Neural crest cell (in vitro differentiated cells): ENCODE measurements at regions not wholly inside any gene's neighbourhood (a gene's known extent, or its start where the extent isn't known, plus 50 kb on each side); places are given as distances from the start of the nearest gene placed in this dataset.

Source experiments
- DNase-seq: peaks from one replicate; pipeline ENCODE4 v3.0.0; 2021; ENCODE audit warnings: low read depth, mixed read lengths, low spot score
- H3K27ac Mint-ChIP-seq: one replicate; pipeline ENCODE4 v1.8.0; 2021; ENCODE audit warnings: mild to moderate bottlenecking, mixed read lengths; ENCODE audit not compliant: unreplicated experiment
- H3K27me3 Mint-ChIP-seq: 2 replicates; pipeline ENCODE4 v1.8.0; 2021; ENCODE audit warnings: low read depth, mild to moderate bottlenecking, mixed read lengths
- H3K36me3 Mint-ChIP-seq: 2 replicates; pipeline ENCODE4 v1.8.0; 2021; ENCODE audit warnings: low read depth, mild to moderate bottlenecking, mixed read lengths
- H3K4me1 Mint-ChIP-seq: 2 replicates; pipeline ENCODE4 v1.8.0; 2021; ENCODE audit warnings: mixed read lengths
- H3K4me3 Mint-ChIP-seq: one replicate; pipeline ENCODE4 v1.8.0; 2021; ENCODE audit warnings: mild to moderate bottlenecking, mixed read lengths
- H3K9me3 Mint-ChIP-seq: 2 replicates; pipeline ENCODE4 v1.8.0; 2021; ENCODE audit warnings: mixed read lengths
- TF ChIP-seq, protein P1 (sequence below): fragments of 200-600 bp; sonication (generic); conservative IDR thresholded peaks from 2 replicates; pipeline ENCODE4 v1.5.0; 2021; ENCODE audit warnings: antibody characterized with exemption, mild to moderate bottlenecking

DNA sequence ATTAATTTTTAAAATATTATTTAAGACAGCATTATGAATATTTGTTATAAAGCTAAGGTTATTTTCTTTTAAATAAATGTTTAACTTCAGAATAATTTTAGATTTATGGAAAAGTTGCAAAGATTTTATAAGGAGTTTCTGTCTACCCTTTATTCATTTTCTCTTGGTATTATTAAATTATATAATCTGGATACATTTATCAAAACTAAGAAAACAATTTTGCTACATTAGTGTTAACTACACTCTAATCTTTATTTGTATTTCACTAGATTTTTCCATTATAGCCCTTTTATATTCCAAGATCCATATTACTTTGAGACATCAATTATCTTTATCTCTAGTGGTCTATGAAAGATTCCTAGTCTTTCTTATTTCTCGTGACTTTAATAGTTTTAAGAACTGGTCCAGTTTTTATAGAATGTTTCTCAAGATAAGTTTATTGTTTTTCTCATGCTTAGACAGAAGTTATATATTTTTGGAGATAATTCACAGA lies 1243.7 kb upstream of the PCDH9 start:
- no peaks in the 10 kb centered on the region for H3K4me1 Mint-ChIP-seq
- no peak overlapping the region for H3K27ac Mint-ChIP-seq
- no peak for DNase-seq
- H3K36me3 Mint-ChIP-seq, result no peaks in the 10 kb centered on the region
- no peak overlapping the region for H3K4me3 Mint-ChIP-seq
- H3K9me3 Mint-ChIP-seq, result no peaks in the 10 kb centered on the region
- H3K27me3 Mint-ChIP-seq, result no peaks in the 10 kb centered on the region
- TF ChIP-seq, protein P1, sequence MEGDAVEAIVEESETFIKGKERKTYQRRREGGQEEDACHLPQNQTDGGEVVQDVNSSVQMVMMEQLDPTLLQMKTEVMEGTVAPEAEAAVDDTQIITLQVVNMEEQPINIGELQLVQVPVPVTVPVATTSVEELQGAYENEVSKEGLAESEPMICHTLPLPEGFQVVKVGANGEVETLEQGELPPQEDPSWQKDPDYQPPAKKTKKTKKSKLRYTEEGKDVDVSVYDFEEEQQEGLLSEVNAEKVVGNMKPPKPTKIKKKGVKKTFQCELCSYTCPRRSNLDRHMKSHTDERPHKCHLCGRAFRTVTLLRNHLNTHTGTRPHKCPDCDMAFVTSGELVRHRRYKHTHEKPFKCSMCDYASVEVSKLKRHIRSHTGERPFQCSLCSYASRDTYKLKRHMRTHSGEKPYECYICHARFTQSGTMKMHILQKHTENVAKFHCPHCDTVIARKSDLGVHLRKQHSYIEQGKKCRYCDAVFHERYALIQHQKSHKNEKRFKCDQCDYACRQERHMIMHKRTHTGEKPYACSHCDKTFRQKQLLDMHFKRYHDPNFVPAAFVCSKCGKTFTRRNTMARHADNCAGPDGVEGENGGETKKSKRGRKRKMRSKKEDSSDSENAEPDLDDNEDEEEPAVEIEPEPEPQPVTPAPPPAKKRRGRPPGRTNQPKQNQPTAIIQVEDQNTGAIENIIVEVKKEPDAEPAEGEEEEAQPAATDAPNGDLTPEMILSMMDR, result no peak

GRCh38 chr13:68467160-68467559 lies 1237.0 kb upstream of the PCDH9 start:
- H3K9me3 Mint-ChIP-seq, result peaks cover 3% of the 10 kb centered on the region
- H3K4me3 Mint-ChIP-seq, result no peak overlapping the region
- no peak for DNase-seq
- H3K27ac Mint-ChIP-seq, result no peak overlapping the region
- H3K27me3 Mint-ChIP-seq, result no peaks in the 10 kb centered on the region
- H3K4me1 Mint-ChIP-seq, result no peaks in the 10 kb centered on the region
- TF ChIP-seq, protein P1, result no peak
- H3K36me3 Mint-ChIP-seq, result no peaks in the 10 kb centered on the region

DNA sequence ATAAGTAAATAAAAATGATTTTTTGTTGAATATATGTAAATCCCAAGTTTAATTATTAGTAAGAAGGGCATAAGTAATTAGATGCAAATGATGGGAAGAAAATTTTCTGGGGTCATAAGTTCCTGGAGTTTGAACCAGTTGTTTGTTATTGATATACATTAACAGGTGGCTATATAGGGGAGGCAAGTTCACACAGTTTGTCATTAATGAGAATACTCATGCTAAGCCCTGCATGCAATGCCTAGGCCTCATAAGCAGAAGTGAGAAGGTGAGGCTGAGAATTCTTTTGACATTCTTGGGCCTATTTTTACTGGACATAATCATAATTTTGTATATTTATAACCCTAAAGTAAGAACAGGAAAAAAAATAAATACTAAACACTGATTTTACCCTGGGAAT lies 1210.7 kb upstream of the PCDH9 start:
- no peaks in the 10 kb centered on the region for H3K27me3 Mint-ChIP-seq
- no peaks in the 10 kb centered on the region for H3K4me1 Mint-ChIP-seq
- no peak for DNase-seq
- H3K36me3 Mint-ChIP-seq, result no peaks in the 10 kb centered on the region
- no peak overlapping the region for H3K27ac Mint-ChIP-seq
- H3K4me3 Mint-ChIP-seq, result no peak overlapping the region
- no peaks in the 10 kb centered on the region for H3K9me3 Mint-ChIP-seq
- TF ChIP-seq, protein P1, result no peak

DNA sequence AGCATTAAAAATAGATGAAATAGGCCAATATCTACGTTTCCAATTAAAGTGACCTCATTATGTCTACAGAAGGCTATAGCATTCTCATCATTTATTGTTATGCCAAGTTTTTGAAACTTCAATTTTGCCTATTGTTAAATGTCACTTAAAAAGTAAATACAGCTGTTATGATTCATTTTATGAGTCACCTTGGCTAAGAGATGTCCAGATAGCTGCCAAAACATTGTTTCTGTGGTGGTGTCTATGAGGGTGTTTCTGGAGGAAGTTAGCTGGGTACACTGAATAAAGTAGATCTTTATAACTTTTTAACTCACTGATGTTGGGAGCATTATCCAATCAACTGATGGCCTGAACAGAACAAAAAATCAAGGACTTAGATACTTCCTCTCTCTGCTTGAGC lies 1209.7 kb upstream of the PCDH9 start:
- Mint-ChIP-seq H3K27ac (no peak overlapping the region), H3K9me3 (no peaks in the 10 kb centered on the region), H3K4me1 (no peaks in the 10 kb centered on the region), H3K4me3 (no peak overlapping the region), H3K27me3 (no peaks in the 10 kb centered on the region), H3K36me3 (no peaks in the 10 kb centered on the region)
- TF ChIP-seq, protein P1, result no peak
- no peak for DNase-seq

GRCh38 chr13:68428292-68428691 lies 1198.2 kb upstream of the PCDH9 start:
- no peak overlapping the region for H3K4me3 Mint-ChIP-seq
- no peaks in the 10 kb centered on the region for H3K36me3 Mint-ChIP-seq
- H3K4me1 Mint-ChIP-seq, result no peaks in the 10 kb centered on the region
- no peak overlapping the region for H3K27ac Mint-ChIP-seq
- H3K27me3 Mint-ChIP-seq, result no peaks in the 10 kb centered on the region
- no peak for DNase-seq
- TF ChIP-seq, protein P1, result no peak
- peaks cover 11% of the 10 kb centered on the region for H3K9me3 Mint-ChIP-seq

- TF ChIP-seq, protein P1, result no peak
- Mint-ChIP-seq H3K36me3 (peaks cover 4% of the 10 kb centered on the region), H3K27me3 (no peaks in the 10 kb centered on the region), H3K9me3 (peaks cover 3% of the 10 kb centered on the region), H3K4me3 (no peak overlapping the region), H3K27ac (no peak overlapping the region), H3K4me1 (no peaks in the 10 kb centered on the region)
- DNase-seq, result no peak
Measured at GRCh38 chr13:68417801-68418200, 1187.7 kb upstream of the PCDH9 start.
